ENCODE measurements at regions not wholly inside any gene's neighbourhood (a gene's known extent, or its start where the extent isn't known, plus 50 kb on each side); places are given as distances from the start of the nearest gene placed in this dataset.
"Not testable (repeated sequence)": the region's sequence is repeated elsewhere in the genome, so short reads cannot be mapped to it uniquely, and the experiment has no call there.

GRCh38 chr1:60940685-60941084 lies 141.7 kb upstream of the NFIA start:
- not testable (repeated sequence) for TF ChIP-seq POLR2A (IDR thresholded peaks at IDR 0.05; ENCODE audit: low read depth, low read length); TAF1 (IDR thresholded peaks at IDR 0.05; ENCODE audit: borderline replicate concordance, low read depth, low read length); POLR2AphosphoS5 (IDR thresholded peaks at IDR 0.05; ENCODE audit: low read depth, low read length)

All from GM12892 (cell line).